T-cell (primary cell): ENCODE measurements at regions not wholly inside any gene's neighbourhood (a gene's known extent, or its start where the extent isn't known, plus 50 kb on each side); places are given as distances from the start of the nearest gene placed in this dataset.

ENCODE experiments used
- ATAC-seq, 4 experiments: fragments of 200-7000 bp in 3 of 4; fragments of 150-1000 bp in 1 of 4; cut with Tn5 transposase; replicated peaks in 1 of 4; 1 replicate in 3 of 4; 2 replicates in 1 of 4; pipeline ENCODE4 v1.10.0; 2021; ENCODE audit warnings: moderate library complexity in 3 of 4, mild to moderate bottlenecking in 2 of 4, moderate number of reproducible peaks in 1 of 4
- CTCF ChIA-PET, 2 donors: fragments of 300-600 bp; sonication (Branson Sonifier 250); formaldehyde crosslinking; loops; one replicate each; lab custom pipeline; 2022; ENCODE audit warnings: antibody characterized with exemption in 2 of 2; lab: Charles Lee
- POLR2A ChIA-PET, 2 donors: fragments of 300-600 bp; sonication (Branson Sonifier 250); formaldehyde crosslinking; loops; one replicate each; lab custom pipeline; 2022; ENCODE audit warnings: antibody characterized with exemption in 2 of 2; lab: Charles Lee
- DNase-seq, 35 experiments: peaks; one replicate each; pipeline versions ENCODE4 v3.0.0 to v3.0.0-alpha.2; 2013 to 2023
- H3K27ac ChIP-seq: one replicate; pipeline ENCODE4 v1.5.1; 2013; ENCODE audit warnings: low read length
- H3K27me3 ChIP-seq, 2 experiments: replicated peaks in 1 of 2; 1 replicate in 1 of 2; 2 replicates in 1 of 2; pipeline versions ENCODE4 v1.6.1 to v1.7.0; 2013; ENCODE audit warnings: low read length in 1 of 2, mixed read lengths in 1 of 2; ENCODE audit not compliant: control insufficient read depth in 2 of 2, insufficient read depth in 2 of 2; ENCODE audit errors: extremely low read depth in 1 of 2
- H3K36me3 ChIP-seq, 2 donors: 1 replicate in 1 of 2; 2 replicates in 1 of 2; pipeline versions ENCODE4 v1.6.1 to v1.7.0; 2013; ENCODE audit warnings: low read length in 1 of 2; ENCODE audit not compliant: control insufficient read depth in 2 of 2, insufficient read depth in 1 of 2; ENCODE audit errors: extremely low read depth in 1 of 2
- H3K4me1 ChIP-seq, 2 experiments: 1 replicate in 1 of 2; 2 replicates in 1 of 2; pipeline versions ENCODE4 v1.6.1 to v1.7.0; 2013; ENCODE audit warnings: low read length in 2 of 2, mixed read lengths in 1 of 2; ENCODE audit not compliant: insufficient read depth in 2 of 2, control insufficient read depth in 1 of 2; ENCODE audit errors: extremely low read depth in 1 of 2
- H3K4me3 ChIP-seq, 2 donors: 1 replicate in 1 of 2; 2 replicates in 1 of 2; pipeline versions ENCODE4 v1.5.1 to v1.7.0; 2013; ENCODE audit warnings: mild to moderate bottlenecking in 2 of 2, low read length in 1 of 2, moderate library complexity in 1 of 2; ENCODE audit not compliant: control insufficient read depth in 1 of 2; ENCODE audit errors: extremely low read depth in 1 of 2
- H3K9me3 ChIP-seq: 2 replicates; pipeline ENCODE4 v1.7.0; 2013
- H3K27ac Mint-ChIP-seq, 2 donors: one replicate each; pipeline ENCODE4 v1.8.0; 2020 to 2021; ENCODE audit warnings: mild to moderate bottlenecking in 2 of 2, mixed read lengths in 2 of 2
- H3K27me3 Mint-ChIP-seq, 2 donors: one replicate each; pipeline ENCODE4 v1.8.0; 2021 to 2022; ENCODE audit warnings: mixed read lengths in 2 of 2
- H3K36me3 Mint-ChIP-seq: one replicate; pipeline ENCODE4 v1.8.0; 2021; ENCODE audit warnings: mixed read lengths
- H3K4me1 Mint-ChIP-seq, 3 donors: one replicate each; pipeline ENCODE4 v1.8.0; 2020 to 2022; ENCODE audit warnings: mixed read lengths in 3 of 3, mild to moderate bottlenecking in 1 of 3
- H3K4me3 Mint-ChIP-seq, 3 donors: one replicate each; pipeline ENCODE4 v1.8.0; 2020 to 2022; ENCODE audit warnings: mild to moderate bottlenecking in 3 of 3, mixed read lengths in 3 of 3, moderate library complexity in 3 of 3
- H3K9me3 Mint-ChIP-seq, 3 donors: one replicate each; pipeline ENCODE4 v1.8.0; 2020 to 2022; ENCODE audit warnings: mixed read lengths in 3 of 3
- WGBS: methylation state at CpG from one replicate; pipeline ENCODE4 v1.1.5; 2013; ENCODE audit warnings: missing lambda C conversion rate; ENCODE audit not compliant: insufficient coverage; 5-methylcytosine and 5-hydroxymethylcytosine counted together

DNA sequence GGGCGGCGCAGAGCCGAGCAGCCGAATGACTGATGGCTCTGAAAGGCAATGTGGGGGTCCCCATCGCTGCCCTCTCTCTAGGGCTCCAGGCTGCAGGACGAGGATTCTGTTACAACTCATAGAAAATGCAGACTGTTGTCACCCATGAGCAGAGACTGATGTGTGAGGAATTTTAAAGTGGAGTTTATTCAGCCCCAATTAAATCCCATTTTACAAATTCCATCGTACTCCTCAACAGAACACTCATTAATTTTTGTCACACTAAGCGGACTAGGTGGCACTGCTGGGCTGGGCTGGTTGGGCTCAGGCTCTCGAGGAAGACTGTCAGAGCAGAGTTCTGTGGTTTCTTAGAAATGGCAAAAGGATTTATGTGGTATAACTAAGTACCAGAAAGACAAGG, 102.6 kb upstream of the SPON1 start:
- ATAC-seq: peak; percentile 80 to 98 (median 86)
- no CpG with 5 or more reads among the region's 9 CpGs for WGBS
- peaks cover 10 to 19% of the 10 kb centered on the region in 2 experiments for H3K4me1 ChIP-seq
- no peak overlapping the region for H3K27ac ChIP-seq
- no peaks in the 10 kb centered on the region for H3K36me3 ChIP-seq
- H3K9me3 ChIP-seq: no peaks in the 10 kb centered on the region
- H3K27me3 Mint-ChIP-seq: peaks cover 0 to 3% of the 10 kb centered on the region in 2 donors
- H3K27ac Mint-ChIP-seq: peak overlapping the region in 1 of 2 donors; percentile 94
- H3K4me1 Mint-ChIP-seq: peaks cover 31 to 37% (median 34%) of the 10 kb centered on the region in 3 donors
- ChIA-PET POLR2A (no interaction called here), CTCF (interaction anchor here in 1 of 2 donors (1.2 kb wide), 1 partner anchor 9 kb away, joined by 3 read pairs; no protein-coding TSS in a partner anchor)
- peak overlapping the region in 1 of 3 donors; percentile 63 for H3K4me3 Mint-ChIP-seq
- H3K4me3 ChIP-seq: no peak overlapping the region
- H3K9me3 Mint-ChIP-seq: peaks cover 0 to 3% (median 0%) of the 10 kb centered on the region in 3 donors
- H3K27me3 ChIP-seq: peaks cover 0 to 3% of the 10 kb centered on the region in 2 experiments
- H3K36me3 Mint-ChIP-seq: no peaks in the 10 kb centered on the region
- peak in 34 of 35 experiments; percentile 9 to 65 (median 39) for DNase-seq

GRCh38 chr11:13861411-13861810, 101.1 kb upstream of the SPON1 start:
- peak overlapping the region in 1 of 3 donors; percentile 63 for H3K4me3 Mint-ChIP-seq
- DNase-seq: peak in 11 of 35 experiments; percentile 2 to 30 (median 10)
- no peak overlapping the region for H3K4me3 ChIP-seq
- peaks cover 31 to 37% (median 34%) of the 10 kb centered on the region in 3 donors for H3K4me1 Mint-ChIP-seq
- no peaks in the 10 kb centered on the region for H3K27me3 Mint-ChIP-seq
- H3K9me3 Mint-ChIP-seq: peaks cover 0 to 3% (median 0%) of the 10 kb centered on the region in 3 donors
- H3K36me3 ChIP-seq: no peaks in the 10 kb centered on the region
- H3K36me3 Mint-ChIP-seq: no peaks in the 10 kb centered on the region
- WGBS: 55% methylated on average over 2 of the region's 3 CpGs
- no peak overlapping the region for H3K27ac ChIP-seq
- CTCF ChIA-PET: interaction anchor here in 1 of 2 donors (1.0 kb wide), 1 partner anchor 79 kb away, joined by 3 read pairs; no protein-coding TSS in a partner anchor
- peaks cover 0 to 3% of the 10 kb centered on the region in 2 experiments for H3K27me3 ChIP-seq
- no peaks in the 10 kb centered on the region for H3K9me3 ChIP-seq
- peak in 3 of 4 experiments; percentile 49 to 66 (median 54) for ATAC-seq
- POLR2A ChIA-PET: no interaction called here
- peaks cover 10 to 19% of the 10 kb centered on the region in 2 experiments for H3K4me1 ChIP-seq
- peak overlapping the region; percentile 71 to 94 for H3K27ac Mint-ChIP-seq

DNA sequence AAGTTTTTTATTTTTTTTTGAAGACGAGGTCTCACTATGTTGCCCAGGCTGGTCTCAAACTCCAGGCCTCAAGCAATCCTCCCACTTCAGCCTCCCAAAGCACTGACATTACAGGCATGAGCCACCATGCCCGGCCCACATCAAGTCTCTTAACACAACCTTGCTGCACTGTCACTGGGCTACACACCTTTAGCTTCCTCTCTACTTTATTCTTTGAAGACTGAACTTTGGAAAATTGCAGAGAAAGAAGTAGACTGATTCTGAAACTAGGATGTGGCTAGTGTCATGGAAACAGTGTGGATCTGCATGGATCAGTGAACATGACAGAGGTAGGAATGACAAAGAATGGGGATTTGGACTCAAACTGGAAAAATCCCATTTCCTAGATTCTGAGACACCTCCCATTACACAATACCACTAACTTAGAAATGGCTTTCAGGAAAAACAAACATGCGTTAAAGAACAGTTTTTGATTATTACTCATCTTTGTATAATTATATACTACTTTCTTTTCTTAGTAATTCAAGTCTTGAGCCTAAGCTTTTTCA, 99.6 kb upstream of the SPON1 start:
- POLR2A ChIA-PET: no interaction called here
- H3K4me3 ChIP-seq: no peak overlapping the region
- Mint-ChIP-seq H3K4me1 (peaks cover 34 to 40% (median 35%) of the 10 kb centered on the region in 3 donors), H3K36me3 (no peaks in the 10 kb centered on the region), H3K4me3 (no peak overlapping the region), H3K9me3 (peaks cover 0 to 3% (median 0%) of the 10 kb centered on the region in 3 donors), H3K27ac (no peak overlapping the region), H3K27me3 (no peaks in the 10 kb centered on the region)
- no peaks in the 10 kb centered on the region for H3K36me3 ChIP-seq
- H3K27ac ChIP-seq: no peak overlapping the region
- CTCF ChIA-PET: interaction anchor here in 1 of 2 donors (0.6 kb wide), 1 partner anchor 94 kb away, joined by 3 read pairs; no protein-coding TSS in a partner anchor
- no peak for ATAC-seq
- 86% methylated on average over 1 of the region's 3 CpGs for WGBS
- no peaks in the 10 kb centered on the region for H3K9me3 ChIP-seq
- DNase-seq: no peak
- H3K4me1 ChIP-seq: peaks cover 10 to 19% of the 10 kb centered on the region in 2 experiments
- peaks cover 0 to 3% of the 10 kb centered on the region in 2 experiments for H3K27me3 ChIP-seq

DNA sequence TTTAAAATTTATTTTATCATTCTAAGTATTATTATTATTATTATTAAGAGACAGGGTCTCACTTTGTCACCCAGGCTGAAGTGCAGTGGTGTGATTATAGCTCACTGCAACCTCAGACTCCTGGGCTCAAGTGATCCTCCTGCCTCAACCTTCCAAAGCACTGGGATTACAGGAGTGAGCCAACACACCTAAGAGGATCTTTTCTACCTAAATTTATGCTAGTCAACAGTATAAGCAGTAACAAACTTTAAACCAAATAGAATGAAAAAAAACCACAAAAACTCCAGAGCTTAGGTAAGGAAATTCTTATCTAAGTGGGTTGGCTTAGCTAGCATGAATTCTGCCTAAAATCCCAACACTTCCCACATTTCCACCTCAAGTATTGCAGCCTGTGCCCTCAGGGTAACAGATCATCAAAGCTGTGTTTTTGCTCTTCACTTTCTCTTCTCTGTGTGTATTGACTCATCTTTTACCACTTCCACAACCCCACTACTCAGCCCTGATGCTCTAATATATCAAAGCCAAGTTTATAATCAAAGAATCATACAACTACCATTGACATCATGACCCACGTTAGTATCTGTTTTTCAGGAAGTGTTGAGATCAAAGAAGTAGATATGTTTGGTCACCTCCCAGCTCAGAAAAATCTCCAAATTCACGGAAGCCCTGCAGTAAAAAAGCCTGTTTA, 93.7 kb upstream of the SPON1 start:
- ChIA-PET CTCF (interaction anchor here (0.8 to 1.6 kb wide), 6 partner anchors 10 to 586 kb away, joined by 3 to 5 read pairs (median 3); no protein-coding TSS in a partner anchor), POLR2A (interaction anchor here in 1 of 2 donors (0.5 kb wide), 1 partner anchor 77 kb away, joined by 3 read pairs; no protein-coding TSS in a partner anchor)
- Histone ChIP-seq H3K27ac (peak overlapping the region; percentile 88), H3K27me3 (no peaks in the 10 kb centered on the region), H3K4me1 (peaks cover 7 to 14% of the 10 kb centered on the region in 2 experiments), H3K36me3 (no peaks in the 10 kb centered on the region), H3K9me3 (no peaks in the 10 kb centered on the region), H3K4me3 (no peak overlapping the region)
- Mint-ChIP-seq H3K4me3 (peak overlapping the region; percentile 37 to 54 (median 40)), H3K36me3 (peaks cover 8% of the 10 kb centered on the region), H3K27me3 (no peaks in the 10 kb centered on the region), H3K9me3 (peaks cover 0 to 8% (median 6%) of the 10 kb centered on the region in 3 donors), H3K27ac (peak overlapping the region; percentile 92 to 96), H3K4me1 (peaks cover 45 to 58% (median 51%) of the 10 kb centered on the region in 3 donors)
- DNase-seq (peak in 30 of 35 experiments; percentile 5 to 86 (median 38)), ATAC-seq (peak; percentile 95 to 98 (median 96))
- WGBS: no CpG with 5 or more reads among the region's 2 CpGs

DNA sequence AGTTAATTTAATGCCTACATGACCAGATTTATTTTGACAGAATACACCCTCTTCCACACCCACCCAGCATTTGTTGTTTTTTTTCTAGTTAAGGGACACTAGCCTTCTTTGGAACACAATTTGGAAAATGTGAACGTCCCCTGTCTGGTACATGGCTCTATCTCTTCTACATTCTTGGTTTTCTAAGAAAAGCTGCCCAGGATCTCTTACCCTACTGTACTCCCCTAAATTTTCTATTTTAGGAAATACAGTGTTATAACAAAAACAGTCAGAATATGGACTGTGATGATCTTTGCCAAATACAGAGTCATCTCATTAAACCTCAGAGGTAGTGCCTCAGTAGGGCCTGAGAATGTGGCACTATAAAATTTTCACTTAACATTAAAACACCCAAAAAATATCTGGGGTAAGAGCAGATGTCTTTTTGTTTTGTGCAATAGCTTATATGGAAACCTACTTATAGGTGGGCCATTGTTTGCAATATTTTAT, 93.1 kb upstream of the SPON1 start:
- Mint-ChIP-seq H3K27me3 (no peaks in the 10 kb centered on the region), H3K9me3 (peaks cover 0 to 8% (median 6%) of the 10 kb centered on the region in 3 donors), H3K36me3 (peaks cover 8% of the 10 kb centered on the region), H3K27ac (peak overlapping the region; percentile 92 to 96), H3K4me1 (peaks cover 49 to 59% (median 50%) of the 10 kb centered on the region in 3 donors), H3K4me3 (peak overlapping the region; percentile 37 to 54 (median 40))
- DNase-seq (peak in 1 of 35 experiments; percentile 64), ATAC-seq (peak in 1 of 4 experiments; percentile 48)
- peaks cover 7 to 14% of the 10 kb centered on the region in 2 experiments for H3K4me1 ChIP-seq
- CTCF ChIA-PET: interaction anchor here (0.8 to 1.6 kb wide), 5 partner anchors 11 to 586 kb away, joined by 3 to 5 read pairs (median 3); no protein-coding TSS in a partner anchor
- H3K27me3 ChIP-seq: no peaks in the 10 kb centered on the region
- H3K27ac ChIP-seq: peak overlapping the region; percentile 88
- H3K9me3 ChIP-seq: no peaks in the 10 kb centered on the region
- no CpG with 5 or more reads among the region's 1 CpG for WGBS
- no peaks in the 10 kb centered on the region for H3K36me3 ChIP-seq
- H3K4me3 ChIP-seq: no peak overlapping the region
- POLR2A ChIA-PET: interaction anchor here in 1 of 2 donors (0.5 kb wide), 1 partner anchor 77 kb away, joined by 3 read pairs; no protein-coding TSS in a partner anchor

- CTCF ChIA-PET: no interaction called here
- peaks cover 0 to 10% (median 8%) of the 10 kb centered on the region in 3 donors for H3K9me3 Mint-ChIP-seq
- no peak overlapping the region for H3K4me3 Mint-ChIP-seq
- H3K4me1 Mint-ChIP-seq: peaks cover 36 to 47% (median 37%) of the 10 kb centered on the region in 3 donors
- Histone ChIP-seq H3K36me3 (no peaks in the 10 kb centered on the region), H3K27ac (no peak overlapping the region), H3K4me1 (peaks cover 1 to 4% of the 10 kb centered on the region in 2 experiments), H3K27me3 (peaks cover 0 to 6% of the 10 kb centered on the region in 2 experiments), H3K9me3 (no peaks in the 10 kb centered on the region), H3K4me3 (no peak overlapping the region)
- POLR2A ChIA-PET: interaction anchor here in 1 of 2 donors (0.6 kb wide), 1 partner anchor 378 kb away, joined by 3 read pairs; no protein-coding TSS in a partner anchor
- no peak for ATAC-seq
- no peak for DNase-seq
- H3K27me3 Mint-ChIP-seq: no peaks in the 10 kb centered on the region
- no peak overlapping the region for H3K27ac Mint-ChIP-seq
- peaks cover 8% of the 10 kb centered on the region for H3K36me3 Mint-ChIP-seq
These were observed 87.9 kb upstream of the SPON1 start for GRCh38 chr11:13874597-13874996.
